ENCODE measurements at regions not wholly inside any gene's neighbourhood (a gene's known extent, or its start where the extent isn't known, plus 50 kb on each side); places are given as distances from the start of the nearest gene placed in this dataset.

DNA sequence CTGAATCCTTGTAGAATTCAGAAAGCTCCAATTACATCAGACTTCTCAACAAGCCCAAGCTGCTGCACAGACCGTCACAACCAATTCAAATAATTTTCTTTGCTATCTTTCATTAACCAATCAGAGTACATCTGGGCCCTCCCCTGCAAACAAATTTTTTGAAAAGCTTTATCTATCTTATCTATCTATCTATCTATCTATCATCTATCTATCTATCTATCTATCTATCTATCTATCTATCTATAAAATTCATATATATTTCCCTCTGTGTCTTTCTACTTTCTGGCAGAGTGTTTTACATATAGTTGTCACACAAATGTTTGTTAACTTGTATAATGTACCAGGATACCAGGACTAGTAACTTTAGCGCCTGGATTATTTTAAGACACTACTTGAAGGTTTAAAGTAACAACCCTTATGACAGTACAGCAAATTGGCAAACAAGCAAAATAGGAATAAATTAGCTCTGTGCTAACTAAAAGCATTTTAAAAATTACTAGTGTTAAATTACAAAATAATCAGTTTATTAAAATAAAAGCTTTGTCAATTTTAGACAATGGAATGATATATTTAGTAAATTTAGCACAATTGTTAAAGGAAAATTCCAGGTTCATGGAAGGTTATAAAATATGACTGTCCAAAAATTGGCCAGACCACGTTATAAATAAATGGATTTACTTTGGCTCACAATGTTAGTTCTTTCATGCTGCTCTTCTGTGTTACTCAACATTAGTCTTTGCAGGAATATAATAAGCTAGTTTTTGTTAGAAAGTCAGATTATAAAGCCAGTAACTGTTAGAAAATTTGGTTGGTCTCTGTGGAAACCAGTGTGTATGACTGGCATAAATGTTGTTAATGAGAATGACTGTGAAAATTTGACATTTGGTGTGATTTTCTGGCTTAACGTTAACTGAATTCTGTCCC is 138.6 kb downstream of the SUCNR1 start:
- Histone ChIP-seq H3K4me1 (ENCODE audit: control insufficient read depth in 1 of 2, insufficient read depth in 2 of 2, low read length in 2 of 2) (no peaks in the 10 kb centered on the region), H3K27ac (ENCODE audit: low read depth in 1 of 2, low read length in 2 of 2) (no peak overlapping the region), H3K27me3 (ENCODE audit: control insufficient read depth in 1 of 2, insufficient read depth in 2 of 2, low read length in 1 of 2) (no peaks in the 10 kb centered on the region), H3K36me3 (ENCODE audit: control insufficient read depth in 1 of 2, insufficient read depth in 2 of 2, low read length in 1 of 2) (no peaks in the 10 kb centered on the region), H3K4me3 (ENCODE audit: low read length in 2 of 2) (no peak overlapping the region), H3K9me3 (ENCODE audit: control insufficient read depth, low read length) (no peaks in the 10 kb centered on the region)
- 28 to 29% methylated on average over 4 of the region's 4 CpGs for WGBS, 2 donors
- DNase-seq, result no peak
- ATAC-seq (ENCODE audit: low FRiP score), result peak; percentile 46
- intact Hi-C loops (cut with DNase I), result no loop called here

DNA sequence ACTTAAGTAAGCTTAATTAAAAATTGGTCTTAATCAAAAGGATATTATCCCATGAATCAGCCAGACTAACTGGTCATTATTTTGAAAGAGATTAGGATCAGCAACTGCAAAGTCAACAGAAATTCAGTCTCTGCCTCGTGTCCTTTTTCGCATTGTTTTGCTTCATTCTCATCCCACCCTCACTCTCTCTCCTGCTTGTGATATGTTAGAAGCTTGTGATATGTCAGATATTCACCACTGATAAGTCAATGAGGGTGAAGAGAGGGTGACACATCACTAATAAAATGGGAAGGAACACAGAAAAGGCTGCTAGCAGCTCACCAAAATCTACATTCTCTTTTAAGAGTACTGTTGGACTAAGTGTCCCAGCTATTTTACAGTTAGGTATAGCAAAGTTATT is 146.1 kb downstream of the SUCNR1 start:
- Histone ChIP-seq H3K4me1 (ENCODE audit: control insufficient read depth in 1 of 2, insufficient read depth in 2 of 2, low read length in 2 of 2) (peaks cover 0 to 6% of the 10 kb centered on the region in 2 donors), H3K9me3 (ENCODE audit: control insufficient read depth, low read length) (no peaks in the 10 kb centered on the region), H3K4me3 (ENCODE audit: low read length in 2 of 2) (no peak overlapping the region), H3K27ac (ENCODE audit: low read depth in 1 of 2, low read length in 2 of 2) (no peak overlapping the region), H3K27me3 (ENCODE audit: control insufficient read depth in 1 of 2, insufficient read depth in 2 of 2, low read length in 1 of 2) (no peaks in the 10 kb centered on the region), H3K36me3 (ENCODE audit: control insufficient read depth in 1 of 2, insufficient read depth in 2 of 2, low read length in 1 of 2) (no peaks in the 10 kb centered on the region)
- intact Hi-C loops (cut with DNase I), result no loop called here
- 42 to 46% methylated on average over 2 of the region's 2 CpGs for WGBS, 2 donors
- no peak for ATAC-seq (ENCODE audit: low FRiP score)
- no peak for DNase-seq

DNA sequence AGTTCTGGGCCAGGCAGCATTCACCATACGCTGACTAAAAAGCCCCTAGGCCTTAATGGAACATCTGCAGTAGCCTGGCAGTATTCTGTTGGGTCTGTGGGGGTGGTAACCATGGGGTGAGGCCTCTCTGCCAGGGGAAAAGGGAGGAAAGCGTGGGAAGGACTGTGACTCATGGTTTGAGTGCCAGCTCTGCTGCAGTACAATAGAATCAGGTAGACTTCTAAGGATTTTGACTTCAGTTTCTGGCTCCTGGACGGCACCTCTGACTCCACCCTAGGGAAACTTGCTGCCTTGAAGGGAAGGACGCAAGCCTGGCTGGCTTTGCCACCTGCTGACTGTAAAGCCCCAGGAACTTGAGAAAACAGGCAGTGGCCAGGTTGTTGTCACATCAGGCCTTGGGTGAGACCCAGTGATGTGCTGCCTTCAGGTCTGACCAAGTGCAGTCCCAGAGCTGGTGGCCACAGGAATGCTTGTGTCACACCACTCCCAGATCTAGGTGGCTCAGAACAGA is 148.6 kb downstream of the SUCNR1 start:
- intact Hi-C loops (cut with DNase I), result no loop called here
- H3K27ac ChIP-seq (ENCODE audit: low read depth in 1 of 2, low read length in 2 of 2), result no peak overlapping the region
- H3K4me3 ChIP-seq (ENCODE audit: low read length in 2 of 2), result no peak overlapping the region
- peaks cover 0 to 6% of the 10 kb centered on the region in 2 donors for H3K4me1 ChIP-seq (ENCODE audit: control insufficient read depth in 1 of 2, insufficient read depth in 2 of 2, low read length in 2 of 2)
- 39 to 46% methylated on average over 4 of the region's 4 CpGs for WGBS, 2 donors
- ATAC-seq (ENCODE audit: low FRiP score) (peak; percentile 44), DNase-seq (peak in 1 of 2 donors; percentile 50)
- H3K36me3 ChIP-seq (ENCODE audit: control insufficient read depth in 1 of 2, insufficient read depth in 2 of 2, low read length in 1 of 2), result no peaks in the 10 kb centered on the region
- no peaks in the 10 kb centered on the region for H3K27me3 ChIP-seq (ENCODE audit: control insufficient read depth in 1 of 2, insufficient read depth in 2 of 2, low read length in 1 of 2)
- no peaks in the 10 kb centered on the region for H3K9me3 ChIP-seq (ENCODE audit: control insufficient read depth, low read length)

DNA sequence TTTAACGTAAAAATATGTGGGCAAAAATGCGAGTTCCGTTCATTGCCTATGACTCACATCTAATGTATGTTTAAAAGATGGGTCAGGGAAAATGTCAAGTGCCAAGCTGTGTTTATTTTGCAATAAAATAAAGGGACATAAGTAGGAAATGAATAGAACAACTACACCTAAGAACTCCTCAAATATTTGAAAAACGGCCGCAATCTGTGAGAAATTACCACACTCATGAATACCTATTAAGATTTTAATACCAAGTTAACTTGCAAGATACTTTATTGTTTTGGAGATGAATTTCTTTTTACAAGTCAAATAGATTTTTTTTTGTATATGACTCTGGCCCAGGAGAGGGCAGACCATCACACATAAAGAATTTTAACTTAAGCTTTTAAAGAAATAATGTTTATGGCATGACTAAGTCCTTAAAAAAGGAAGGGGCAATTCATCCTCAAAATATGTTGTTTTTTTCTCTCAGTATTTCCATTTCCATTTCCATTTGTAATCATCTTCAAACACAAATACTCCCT is 152.7 kb downstream of the SUCNR1 start:
- H3K9me3 ChIP-seq (ENCODE audit: control insufficient read depth, low read length), result no peaks in the 10 kb centered on the region
- H3K27me3 ChIP-seq (ENCODE audit: control insufficient read depth in 1 of 2, insufficient read depth in 2 of 2, low read length in 1 of 2), result no peaks in the 10 kb centered on the region
- intact Hi-C loops (cut with DNase I), result loop anchor here in 1 of 2 donors (5.0 kb wide), 1 partner anchor 241 kb away; the partner anchor contains the start of gene MBNL1
- no peaks in the 10 kb centered on the region for H3K36me3 ChIP-seq (ENCODE audit: control insufficient read depth in 1 of 2, insufficient read depth in 2 of 2, low read length in 1 of 2)
- H3K4me1 ChIP-seq (ENCODE audit: control insufficient read depth in 1 of 2, insufficient read depth in 2 of 2, low read length in 2 of 2), result peaks cover 0 to 6% of the 10 kb centered on the region in 2 donors
- H3K4me3 ChIP-seq (ENCODE audit: low read length in 2 of 2), result no peak overlapping the region
- H3K27ac ChIP-seq (ENCODE audit: low read depth in 1 of 2, low read length in 2 of 2), result no peak overlapping the region
- 35 to 43% methylated on average over 5 of the region's 5 CpGs for WGBS, 2 donors
- DNase-seq (no peak), ATAC-seq (ENCODE audit: low FRiP score) (no peak)

DNA sequence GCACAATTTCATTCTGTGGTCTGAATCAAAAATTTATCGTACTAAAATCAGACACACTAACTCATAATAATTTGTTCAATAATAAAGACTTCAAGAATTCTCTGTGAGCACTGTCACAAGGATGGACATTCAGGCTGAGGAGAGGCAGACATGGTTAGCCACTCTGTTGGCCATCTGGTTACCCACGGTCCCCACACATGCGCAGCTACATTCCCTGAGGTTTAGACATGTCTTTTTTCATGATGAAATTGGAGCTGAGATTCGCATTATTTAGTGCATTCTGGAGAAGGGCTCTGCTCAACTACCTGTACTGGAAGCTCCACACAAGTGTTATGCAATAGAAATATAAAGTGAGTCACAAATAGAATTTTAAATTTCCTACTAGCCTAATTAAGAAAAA is 156.9 kb downstream of the SUCNR1 start:
- Histone ChIP-seq H3K36me3 (ENCODE audit: control insufficient read depth in 1 of 2, insufficient read depth in 2 of 2, low read length in 1 of 2) (no peaks in the 10 kb centered on the region), H3K27me3 (ENCODE audit: control insufficient read depth in 1 of 2, insufficient read depth in 2 of 2, low read length in 1 of 2) (no peaks in the 10 kb centered on the region), H3K4me3 (ENCODE audit: low read length in 2 of 2) (no peak overlapping the region), H3K27ac (ENCODE audit: low read depth in 1 of 2, low read length in 2 of 2) (no peak overlapping the region), H3K9me3 (ENCODE audit: control insufficient read depth, low read length) (no peaks in the 10 kb centered on the region), H3K4me1 (ENCODE audit: control insufficient read depth in 1 of 2, insufficient read depth in 2 of 2, low read length in 2 of 2) (no peaks in the 10 kb centered on the region)
- ATAC-seq (ENCODE audit: low FRiP score) (no peak), DNase-seq (no peak)
- WGBS, 2 donors, result 93 to 97% methylated on average over 4 of the region's 4 CpGs
- intact Hi-C loops (cut with DNase I), result no loop called here

DNA sequence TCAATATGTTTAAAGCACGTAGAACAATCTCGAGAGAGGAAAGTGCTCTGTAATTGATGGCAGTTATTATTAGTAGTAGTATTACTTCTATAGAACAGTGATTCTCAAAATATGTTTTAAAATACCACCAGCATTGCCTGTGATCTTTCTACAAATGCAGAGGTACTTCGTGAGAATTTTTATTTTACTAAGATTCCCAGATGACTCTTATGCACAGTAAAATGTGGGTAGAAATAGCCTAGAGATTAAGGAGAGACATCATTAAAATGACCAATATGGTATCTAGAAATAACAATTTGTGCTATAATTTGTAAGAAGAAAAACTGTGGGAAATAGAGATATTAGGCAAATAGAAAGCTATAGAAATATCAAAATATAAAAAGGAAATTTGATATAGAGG is 157.9 kb downstream of the SUCNR1 start:
- Histone ChIP-seq H3K9me3 (ENCODE audit: control insufficient read depth, low read length) (no peaks in the 10 kb centered on the region), H3K4me3 (ENCODE audit: low read length in 2 of 2) (no peak overlapping the region), H3K27me3 (ENCODE audit: control insufficient read depth in 1 of 2, insufficient read depth in 2 of 2, low read length in 1 of 2) (no peaks in the 10 kb centered on the region), H3K4me1 (ENCODE audit: control insufficient read depth in 1 of 2, insufficient read depth in 2 of 2, low read length in 2 of 2) (no peaks in the 10 kb centered on the region), H3K27ac (ENCODE audit: low read depth in 1 of 2, low read length in 2 of 2) (no peak overlapping the region), H3K36me3 (ENCODE audit: control insufficient read depth in 1 of 2, insufficient read depth in 2 of 2, low read length in 1 of 2) (no peaks in the 10 kb centered on the region)
- 68 to 91% methylated on average over 3 of the region's 3 CpGs for WGBS, 2 donors
- DNase-seq, result no peak
- intact Hi-C loops (cut with DNase I), result no loop called here
- no peak for ATAC-seq (ENCODE audit: low FRiP score)

DNA sequence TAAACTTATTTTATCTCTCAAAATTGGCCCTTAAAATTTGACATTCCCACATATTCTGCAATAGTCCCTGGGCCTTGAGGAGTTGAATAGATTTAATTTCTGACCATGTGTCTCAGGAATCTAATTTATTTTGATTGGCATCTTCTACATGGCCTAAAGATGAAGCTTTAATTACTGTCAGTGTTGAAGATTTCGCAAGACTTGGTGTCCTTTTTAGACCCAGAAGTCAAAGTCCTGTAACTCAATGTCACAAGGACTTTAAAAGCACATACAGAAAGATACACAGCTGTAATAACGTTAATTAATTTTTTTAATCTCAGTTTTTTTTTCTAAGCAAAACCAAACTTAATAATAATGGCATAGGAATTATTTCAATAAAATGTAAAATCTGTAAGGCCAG is 163.9 kb downstream of the SUCNR1 start:
- Histone ChIP-seq H3K9me3 (ENCODE audit: control insufficient read depth, low read length) (no peaks in the 10 kb centered on the region), H3K27ac (ENCODE audit: low read depth in 1 of 2, low read length in 2 of 2) (no peak overlapping the region), H3K4me3 (ENCODE audit: low read length in 2 of 2) (no peak overlapping the region), H3K36me3 (ENCODE audit: control insufficient read depth in 1 of 2, insufficient read depth in 2 of 2, low read length in 1 of 2) (no peaks in the 10 kb centered on the region), H3K27me3 (ENCODE audit: control insufficient read depth in 1 of 2, insufficient read depth in 2 of 2, low read length in 1 of 2) (no peaks in the 10 kb centered on the region), H3K4me1 (ENCODE audit: control insufficient read depth in 1 of 2, insufficient read depth in 2 of 2, low read length in 2 of 2) (no peaks in the 10 kb centered on the region)
- ATAC-seq (ENCODE audit: low FRiP score), result no peak
- intact Hi-C loops (cut with DNase I), result no loop called here
- DNase-seq, result no peak
- 95 to 96% methylated on average over 2 of the region's 2 CpGs for WGBS, 2 donors

DNA sequence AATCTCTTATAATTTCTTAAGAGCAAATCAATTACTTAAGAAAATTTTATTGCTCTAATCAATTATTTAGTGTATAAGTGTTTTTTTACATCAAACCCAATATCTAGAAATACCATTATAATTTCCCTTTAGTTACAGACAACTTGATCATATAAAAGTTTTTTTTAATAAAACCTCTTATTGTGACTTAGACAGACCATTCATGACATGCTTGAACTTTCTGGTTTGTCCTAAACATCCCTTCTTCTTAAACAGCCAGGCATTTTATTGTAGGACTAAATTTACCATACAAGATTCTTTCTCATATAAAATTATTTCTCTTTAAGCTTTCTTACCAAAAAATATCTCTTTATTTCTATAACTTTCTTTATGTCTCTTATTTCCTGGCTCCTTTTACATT is 164.5 kb downstream of the SUCNR1 start:
- ATAC-seq (ENCODE audit: low FRiP score), result no peak
- intact Hi-C loops (cut with DNase I), result no loop called here
- no peaks in the 10 kb centered on the region for H3K36me3 ChIP-seq (ENCODE audit: control insufficient read depth in 1 of 2, insufficient read depth in 2 of 2, low read length in 1 of 2)
- H3K4me1 ChIP-seq (ENCODE audit: control insufficient read depth in 1 of 2, insufficient read depth in 2 of 2, low read length in 2 of 2), result no peaks in the 10 kb centered on the region
- no peak overlapping the region for H3K4me3 ChIP-seq (ENCODE audit: low read length in 2 of 2)
- H3K9me3 ChIP-seq (ENCODE audit: control insufficient read depth, low read length), result no peaks in the 10 kb centered on the region
- no peaks in the 10 kb centered on the region for H3K27me3 ChIP-seq (ENCODE audit: control insufficient read depth in 1 of 2, insufficient read depth in 2 of 2, low read length in 1 of 2)
- no peak overlapping the region for H3K27ac ChIP-seq (ENCODE audit: low read depth in 1 of 2, low read length in 2 of 2)
- no peak for DNase-seq

DNA sequence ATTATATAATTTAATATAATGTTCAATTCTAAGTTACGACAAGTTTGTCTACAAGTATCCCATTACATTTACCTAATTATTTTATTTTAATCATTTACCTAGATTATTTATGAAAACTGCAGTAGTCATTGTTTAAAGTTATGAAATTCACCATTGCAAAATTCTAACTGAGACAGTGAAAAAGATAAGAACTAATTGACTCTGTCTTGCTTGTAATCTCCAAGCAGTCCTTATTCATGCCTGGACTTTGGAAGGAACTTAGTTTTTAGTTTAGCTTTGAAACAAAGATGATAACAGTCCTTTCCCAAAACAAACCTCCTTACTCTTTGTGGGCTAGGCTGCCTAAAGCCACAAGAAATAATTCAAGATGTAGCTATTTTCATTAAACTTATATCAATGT is 165.0 kb downstream of the SUCNR1 start:
- no peak for ATAC-seq (ENCODE audit: low FRiP score)
- no peak overlapping the region for H3K27ac ChIP-seq (ENCODE audit: low read depth in 1 of 2, low read length in 2 of 2)
- no peak for DNase-seq
- H3K4me1 ChIP-seq (ENCODE audit: control insufficient read depth in 1 of 2, insufficient read depth in 2 of 2, low read length in 2 of 2), result peaks cover 0 to 2% of the 10 kb centered on the region in 2 donors
- no peaks in the 10 kb centered on the region for H3K9me3 ChIP-seq (ENCODE audit: control insufficient read depth, low read length)
- 89 to 97% methylated on average over 1 of the region's 1 CpG for WGBS, 2 donors
- no peaks in the 10 kb centered on the region for H3K27me3 ChIP-seq (ENCODE audit: control insufficient read depth in 1 of 2, insufficient read depth in 2 of 2, low read length in 1 of 2)
- intact Hi-C loops (cut with DNase I), result no loop called here
- no peak overlapping the region for H3K4me3 ChIP-seq (ENCODE audit: low read length in 2 of 2)
- H3K36me3 ChIP-seq (ENCODE audit: control insufficient read depth in 1 of 2, insufficient read depth in 2 of 2, low read length in 1 of 2), result no peaks in the 10 kb centered on the region

All from aorta (tissue), 5 donors.